NCI-H1417 (cell line): ENCODE measurements at regions not wholly inside any gene's neighbourhood (a gene's known extent, or its start where the extent isn't known, plus 50 kb on each side); places are given as distances from the start of the nearest gene placed in this dataset.
"Not testable (repeated sequence)": the region's sequence is repeated elsewhere in the genome, so short reads cannot be mapped to it uniquely, and the experiment has no call there.

Source experiments
- DNase-seq, 3 experiments: peaks; one replicate each; lab custom pipeline; 2025; lab: John Stamatoyannopoulos, UW

- no peak for DNase-seq
Measured at GRCh38 chr6:8180327-8181159, 78.2 kb upstream of the EEF1E1 start.

DNA sequence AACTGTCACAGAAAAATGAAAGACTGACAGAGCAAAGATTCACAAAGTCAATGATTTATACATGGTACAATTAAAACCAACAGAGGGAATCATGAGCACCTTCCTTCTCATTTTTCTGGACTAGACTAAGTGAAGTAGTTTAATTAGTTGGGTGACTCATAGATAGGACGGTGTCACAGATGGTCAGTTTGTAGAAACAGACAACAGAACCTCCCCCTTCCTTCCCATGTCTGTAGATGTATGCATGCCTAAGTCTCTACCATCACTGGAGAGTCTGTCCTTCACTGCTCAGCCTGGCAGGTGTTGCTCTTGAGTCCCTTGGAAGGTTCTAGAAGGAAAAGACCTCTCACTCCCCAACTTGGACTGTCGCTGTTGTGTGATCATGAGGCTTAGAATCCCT lies 75.4 kb upstream of the EEF1E1 start:
- DNase-seq: no peak

GRCh38 chr6:8175046-8175777 lies 72.9 kb upstream of the EEF1E1 start:
- no peak for DNase-seq

DNA sequence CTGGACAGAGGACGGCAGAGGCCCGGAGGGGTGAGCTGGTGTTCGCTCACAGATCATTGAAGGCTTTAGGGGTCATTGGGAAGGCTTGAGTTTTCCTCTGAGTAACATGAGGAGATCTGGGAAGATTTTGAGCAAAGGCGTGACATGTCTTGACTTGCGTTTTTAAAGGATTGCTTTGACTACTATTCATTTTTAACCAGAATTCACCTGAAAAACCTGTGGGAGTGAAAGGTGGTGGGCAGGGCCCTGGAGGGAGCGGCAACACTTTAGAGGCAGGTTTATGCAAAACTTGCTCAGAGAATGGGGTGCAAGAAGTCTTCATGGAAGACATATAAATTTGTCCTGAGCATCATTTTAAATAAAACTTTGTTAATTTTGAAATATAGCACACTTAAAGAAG lies 72.2 kb upstream of the EEF1E1 start:
- DNase-seq: no peak

GRCh38 chr6:8172530-8172929 lies 70.2 kb upstream of the EEF1E1 start:
- peak in 1 of 3 experiments; percentile 3 for DNase-seq

GRCh38 chr6:8170754-8171153 lies 68.4 kb upstream of the EEF1E1 start:
- no peak for DNase-seq

- no peak for DNase-seq
Measured at GRCh38 chr6:8170245-8170644, 67.9 kb upstream of the EEF1E1 start.

- peak in 2 of 3 experiments; percentile 25 to 49 for DNase-seq
Measured at GRCh38 chr6:8166156-8166555, 63.8 kb upstream of the EEF1E1 start.

DNA sequence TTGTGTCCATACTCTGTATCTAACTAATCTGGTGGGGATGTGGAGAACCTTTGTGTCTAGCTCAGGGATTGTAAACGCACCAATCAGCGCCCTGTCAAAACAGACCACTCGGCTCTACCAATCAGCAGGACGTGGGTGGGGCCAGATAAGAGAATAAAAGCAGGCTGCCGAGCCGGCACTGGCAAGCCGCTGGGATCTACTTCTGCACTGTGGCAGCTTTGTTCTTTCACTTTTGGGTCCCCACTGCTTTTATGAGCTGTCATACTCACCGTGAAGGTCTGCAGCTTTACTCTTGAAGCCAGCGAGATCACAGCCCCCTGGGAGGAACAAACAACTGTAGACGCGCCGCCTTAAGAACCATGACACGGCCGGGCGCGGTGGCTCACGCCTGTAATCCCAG lies 62.7 kb upstream of the EEF1E1 start:
- not testable (repeated sequence) for DNase-seq

DNA sequence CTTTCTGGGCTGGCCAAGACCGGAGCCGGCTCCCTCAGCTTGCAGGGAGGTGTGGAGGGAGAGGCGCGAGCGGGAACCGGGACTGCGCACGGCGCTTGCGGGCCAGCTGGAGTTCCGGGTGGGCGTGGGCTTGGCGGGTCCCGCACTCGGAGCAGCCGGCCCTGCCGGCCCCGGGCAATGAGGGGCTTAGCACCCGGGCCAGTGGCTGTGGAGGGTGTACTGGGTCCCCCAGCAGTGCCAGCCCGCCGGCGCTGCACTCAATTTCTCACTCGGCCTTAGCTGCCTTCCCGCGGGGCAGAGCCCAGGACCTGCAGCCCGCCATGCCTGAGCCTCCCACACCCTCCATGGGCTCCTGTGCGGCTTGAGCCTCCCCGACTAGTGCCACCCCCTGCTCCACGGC lies 61.9 kb upstream of the EEF1E1 start:
- DNase-seq: not testable (repeated sequence)

DNA sequence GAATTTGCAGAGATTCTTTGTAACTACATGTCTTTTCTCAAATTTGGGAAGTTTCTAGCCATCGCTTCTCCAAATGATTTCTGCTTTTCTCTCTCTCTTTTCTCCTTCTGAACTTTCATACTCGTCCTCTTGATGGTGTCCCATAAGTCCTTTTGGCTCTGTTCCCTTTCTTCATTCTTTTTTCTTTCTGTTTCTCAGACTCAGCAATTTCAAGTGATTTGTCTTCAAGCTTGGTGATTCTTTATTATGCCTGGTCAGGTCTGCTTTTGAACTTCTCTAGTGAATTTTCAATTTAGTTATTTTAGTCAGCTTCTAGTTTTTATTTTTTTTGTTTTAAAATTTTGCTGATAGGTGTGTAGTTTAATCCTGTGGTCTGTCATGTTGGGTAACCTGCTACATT lies 57.6 kb upstream of the EEF1E1 start:
- DNase-seq: no peak

- no peak for DNase-seq
Measured at GRCh38 chr6:8157839-8158238, 55.5 kb upstream of the EEF1E1 start.

DNA sequence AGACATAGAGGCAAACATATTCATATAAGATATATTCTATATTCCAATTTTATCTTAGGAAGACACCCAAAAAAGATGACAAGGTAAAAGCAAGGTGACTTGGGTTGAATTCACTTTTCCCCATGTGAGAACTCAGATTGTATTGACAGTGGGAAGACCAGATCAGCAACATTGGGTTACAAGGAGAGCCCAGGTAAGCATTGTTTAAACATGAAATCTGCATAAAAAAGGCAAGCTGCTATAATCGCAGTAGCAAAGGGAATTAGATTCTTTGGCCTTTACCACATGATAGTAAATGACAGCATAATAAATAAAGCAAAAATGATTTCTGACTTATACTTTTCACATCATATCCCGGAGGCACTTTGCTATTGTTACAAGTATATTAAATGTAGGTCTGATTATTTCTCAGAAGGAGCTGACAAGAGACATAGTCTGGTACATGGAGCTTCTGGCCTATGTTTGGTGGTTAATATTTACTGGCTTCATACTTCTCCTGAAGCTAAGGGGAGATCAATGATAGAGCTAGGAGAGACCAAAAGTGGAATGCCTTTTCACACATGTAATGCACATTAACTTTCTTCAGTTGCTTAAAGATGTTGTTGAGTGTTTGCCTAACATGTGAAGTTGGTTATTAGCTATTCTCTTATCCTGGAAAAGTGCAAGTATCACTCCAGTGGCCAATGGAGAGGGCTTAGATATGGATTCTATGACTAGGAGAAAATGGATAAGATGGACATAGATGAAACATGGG lies 53.1 kb upstream of the EEF1E1 start:
- DNase-seq: no peak
